Mammary epithelial cell (primary cell): ENCODE measurements at regions not wholly inside any gene's neighbourhood (a gene's known extent, or its start where the extent isn't known, plus 50 kb on each side); places are given as distances from the start of the nearest gene placed in this dataset.

Experiments used
- EZH2 ChIP-seq: IDR thresholded peaks from 2 replicates; pipeline ENCODE4 v1.6.1; 2012; ENCODE audit warnings: low read length, inconsistent platforms, borderline replicate concordance
- TF ChIP-seq, protein P1 (sequence below), 2 donors: IDR thresholded peaks in 1 of 2; conservative IDR thresholded peaks in 1 of 2; 2 replicates each; pipeline ENCODE4 v1.5.1; 2011 to 2012; ENCODE audit warnings: inconsistent platforms in 2 of 2, low read length in 2 of 2, mild to moderate bottlenecking in 2 of 2, control low read depth in 1 of 2, low read depth in 1 of 2; ENCODE audit not compliant: insufficient read depth in 1 of 2; ENCODE audit errors: extremely low read depth in 1 of 2

DNA sequence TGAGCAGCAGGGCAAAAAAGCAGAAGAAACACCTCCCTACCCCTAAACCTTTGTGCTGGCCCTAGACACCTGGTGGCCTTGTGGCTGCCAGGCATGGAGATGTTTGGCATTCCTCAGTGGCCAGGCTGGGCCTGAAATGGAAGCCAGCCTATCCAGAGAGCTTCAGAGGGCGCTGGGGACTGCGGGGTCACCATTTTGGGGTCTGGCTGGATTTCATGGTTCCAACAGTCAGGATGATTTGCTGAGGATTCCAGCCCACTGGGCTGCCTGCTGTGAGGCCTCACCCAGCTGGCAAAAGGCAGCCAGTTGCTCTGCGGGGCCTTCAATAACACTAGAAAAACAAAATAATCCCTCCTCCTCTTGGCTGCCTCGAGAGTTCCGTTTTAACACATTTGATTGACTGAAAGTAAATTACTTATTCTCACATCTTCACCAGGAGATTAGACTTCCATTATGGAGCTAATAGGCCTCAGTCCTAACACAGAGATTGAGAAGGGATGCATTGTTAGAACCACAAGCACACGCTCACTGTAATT lies 154.1 kb downstream of the EN1 start:
- TF ChIP-seq, protein P1, sequence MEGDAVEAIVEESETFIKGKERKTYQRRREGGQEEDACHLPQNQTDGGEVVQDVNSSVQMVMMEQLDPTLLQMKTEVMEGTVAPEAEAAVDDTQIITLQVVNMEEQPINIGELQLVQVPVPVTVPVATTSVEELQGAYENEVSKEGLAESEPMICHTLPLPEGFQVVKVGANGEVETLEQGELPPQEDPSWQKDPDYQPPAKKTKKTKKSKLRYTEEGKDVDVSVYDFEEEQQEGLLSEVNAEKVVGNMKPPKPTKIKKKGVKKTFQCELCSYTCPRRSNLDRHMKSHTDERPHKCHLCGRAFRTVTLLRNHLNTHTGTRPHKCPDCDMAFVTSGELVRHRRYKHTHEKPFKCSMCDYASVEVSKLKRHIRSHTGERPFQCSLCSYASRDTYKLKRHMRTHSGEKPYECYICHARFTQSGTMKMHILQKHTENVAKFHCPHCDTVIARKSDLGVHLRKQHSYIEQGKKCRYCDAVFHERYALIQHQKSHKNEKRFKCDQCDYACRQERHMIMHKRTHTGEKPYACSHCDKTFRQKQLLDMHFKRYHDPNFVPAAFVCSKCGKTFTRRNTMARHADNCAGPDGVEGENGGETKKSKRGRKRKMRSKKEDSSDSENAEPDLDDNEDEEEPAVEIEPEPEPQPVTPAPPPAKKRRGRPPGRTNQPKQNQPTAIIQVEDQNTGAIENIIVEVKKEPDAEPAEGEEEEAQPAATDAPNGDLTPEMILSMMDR (conservative IDR thresholded peaks at IDR 0.05 in 1 of 2, IDR thresholded peaks at IDR 0.05 in 1 of 2; ENCODE audit: extremely low read depth in 1 of 2, insufficient read depth in 1 of 2, low read depth in 1 of 2, low read length in 2 of 2) = no peak
- TF ChIP-seq EZH2 = no peak
